ENCODE measurements at regions not wholly inside any gene's neighbourhood (a gene's known extent, or its start where the extent isn't known, plus 50 kb on each side); places are given as distances from the start of the nearest gene placed in this dataset.

GRCh38 chr5:120738568-120738967, 274.5 kb downstream of the PRR16 start:
- TF ChIP-seq CTCF (IDR thresholded peaks at IDR 0.05; ENCODE audit: low read depth, low read length), result no peak
- no peak overlapping the region for H3K4me3 ChIP-seq (ENCODE audit: low read depth, low read length)

GRCh38 chr5:120740989-120741388, 276.9 kb downstream of the PRR16 start:
- no peak for TF ChIP-seq CTCF (IDR thresholded peaks at IDR 0.05; ENCODE audit: low read depth, low read length)
- no peak overlapping the region for H3K4me3 ChIP-seq (ENCODE audit: low read depth, low read length)

GRCh38 chr5:120748474-120748873, 284.4 kb downstream of the PRR16 start:
- TF ChIP-seq CTCF (IDR thresholded peaks at IDR 0.05; ENCODE audit: low read depth, low read length), result no peak
- H3K4me3 ChIP-seq (ENCODE audit: low read depth, low read length), result no peak overlapping the region

DNA sequence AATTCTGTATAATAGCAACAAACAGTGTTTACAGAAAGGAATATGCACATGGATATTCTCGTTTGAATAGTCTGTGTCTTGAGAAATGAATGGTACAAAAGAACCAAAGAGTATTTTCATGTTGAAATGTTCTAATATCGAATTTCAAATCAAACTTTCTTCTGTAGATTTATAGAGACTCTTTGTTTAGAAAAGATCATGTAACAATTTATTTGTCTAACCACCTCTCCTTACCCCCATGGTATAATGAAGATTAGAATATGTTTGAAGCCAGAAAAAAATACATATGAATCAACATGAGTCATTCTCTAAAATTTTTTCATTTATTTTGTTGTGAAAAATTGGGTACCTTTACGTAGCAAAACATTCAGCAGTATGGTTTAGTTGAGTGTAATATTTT, 285.6 kb downstream of the PRR16 start:
- no peak overlapping the region for H3K4me3 ChIP-seq (ENCODE audit: low read depth, low read length)
- TF ChIP-seq CTCF (IDR thresholded peaks at IDR 0.05; ENCODE audit: low read depth, low read length), result no peak

DNA sequence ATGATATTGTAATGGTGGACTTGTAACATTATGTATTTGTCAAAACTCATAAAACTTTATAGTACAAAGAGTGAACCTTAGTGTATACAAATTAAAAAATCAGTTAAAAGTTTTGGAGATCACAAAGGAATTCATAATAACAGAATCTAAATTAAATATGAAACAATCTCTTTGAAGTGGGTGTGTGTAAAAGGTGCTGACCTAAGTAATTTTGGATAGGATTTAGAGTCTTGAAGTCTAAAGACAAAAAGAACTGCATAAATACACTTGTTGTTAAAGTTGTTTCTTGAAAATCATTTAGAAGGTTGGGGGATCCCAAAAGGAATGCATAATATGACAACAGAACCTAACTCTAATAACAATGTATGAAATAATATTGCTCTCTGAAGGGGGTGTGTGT, 295.5 kb downstream of the PRR16 start:
- TF ChIP-seq CTCF (IDR thresholded peaks at IDR 0.05; ENCODE audit: low read depth, low read length), result no peak
- H3K4me3 ChIP-seq (ENCODE audit: low read depth, low read length), result no peak overlapping the region

DNA sequence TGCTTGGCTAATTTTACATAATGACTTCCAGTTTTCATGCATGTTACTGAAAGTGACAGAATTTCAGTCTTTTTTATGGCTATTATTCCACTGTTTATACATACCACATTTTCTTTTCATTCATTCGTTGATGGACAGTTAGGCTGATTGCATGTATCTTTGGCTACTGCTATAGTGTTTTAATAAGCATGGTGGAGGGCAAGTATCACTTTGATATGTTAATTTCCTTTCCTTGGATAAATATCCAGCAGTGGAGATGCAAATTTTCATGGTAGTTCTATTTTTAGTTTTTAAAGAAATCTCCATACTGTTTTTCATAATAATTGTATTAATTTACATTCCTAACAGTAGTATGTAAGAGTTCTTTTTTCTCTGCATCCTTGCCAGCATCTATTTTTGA, 297.9 kb downstream of the PRR16 start:
- TF ChIP-seq CTCF (IDR thresholded peaks at IDR 0.05; ENCODE audit: low read depth, low read length), result no peak
- H3K4me3 ChIP-seq (ENCODE audit: low read depth, low read length), result no peak overlapping the region

DNA sequence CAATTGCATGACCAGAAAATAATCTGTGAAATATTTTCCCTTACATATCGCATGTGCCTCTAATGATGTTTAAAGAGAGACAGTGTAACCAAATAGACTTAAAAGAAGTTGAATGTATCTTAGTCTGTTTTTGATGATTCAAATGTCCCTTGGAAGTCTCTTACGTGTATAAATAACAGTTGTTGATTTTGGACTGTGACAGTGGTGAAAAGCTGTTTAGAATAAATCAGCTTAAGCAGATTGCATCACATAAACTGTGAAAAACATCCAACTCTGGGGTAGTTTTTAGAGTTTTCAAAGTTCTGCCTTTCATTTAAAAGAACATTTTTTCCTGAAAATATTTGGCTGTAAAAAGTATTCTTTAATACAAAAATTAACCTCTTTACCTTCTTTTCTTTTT, 301.1 kb downstream of the PRR16 start:
- no peak for TF ChIP-seq CTCF (IDR thresholded peaks at IDR 0.05; ENCODE audit: low read depth, low read length)

More for the DNA sequence above, 301.1 kb downstream of the PRR16 start:
- no peak overlapping the region for H3K4me3 ChIP-seq (ENCODE audit: low read depth, low read length)

All from WI38 (cell line).